GM12892 (cell line): ENCODE measurements at regions not wholly inside any gene's neighbourhood (a gene's known extent, or its start where the extent isn't known, plus 50 kb on each side); places are given as distances from the start of the nearest gene placed in this dataset.
"Not testable (repeated sequence)": the region's sequence is repeated elsewhere in the genome, so short reads cannot be mapped to it uniquely, and the experiment has no call there.

Experiments used
- DNase-seq: peaks from one replicate; pipeline ENCODE4 v3.0.0; 2011; ENCODE audit not compliant: insufficient read length
- FAIRE-seq: peaks from 2 replicates; lab custom pipeline; 2011; peaks lifted over from hg19 to GRCh38; lab: Jason Lieb, UNC
- POLR2A ChIP-seq: IDR thresholded peaks from 2 replicates; pipeline ENCODE4 v1.6.1; 2011; ENCODE audit warnings: low read depth, low read length, control low read depth
- POLR2AphosphoS5 ChIP-seq: IDR thresholded peaks from 2 replicates; pipeline ENCODE4 v1.6.1; 2011; ENCODE audit warnings: low read depth, low read length, control low read depth
- TAF1 ChIP-seq: IDR thresholded peaks from 2 replicates; pipeline ENCODE4 v1.6.1; 2011; ENCODE audit warnings: low read depth, mild to moderate bottlenecking, control low read depth, low read length, borderline replicate concordance

GRCh38 chrX:95945528-95945927 lies 739.1 kb upstream of the DIAPH2 start:
- TF ChIP-seq TAF1 = no peak
- no peak for TF ChIP-seq POLR2A
- no peak for TF ChIP-seq POLR2AphosphoS5
- DNase-seq = no peak
- FAIRE-seq = no peak

GRCh38 chrX:95949588-95949987 lies 735.1 kb upstream of the DIAPH2 start:
- no peak for DNase-seq
- no peak for TF ChIP-seq TAF1
- TF ChIP-seq POLR2A = no peak
- TF ChIP-seq POLR2AphosphoS5 = no peak
- FAIRE-seq = no peak

GRCh38 chrX:95950679-95951078 lies 734.0 kb upstream of the DIAPH2 start:
- DNase-seq (no peak), FAIRE-seq (no peak)
- no peak for TF ChIP-seq POLR2A
- TF ChIP-seq POLR2AphosphoS5 = no peak
- TF ChIP-seq TAF1 = no peak

GRCh38 chrX:95953564-95953963 lies 731.1 kb upstream of the DIAPH2 start:
- DNase-seq (no peak), FAIRE-seq (no peak)
- TF ChIP-seq POLR2AphosphoS5 = no peak
- TF ChIP-seq TAF1 = no peak

- DNase-seq (no peak), FAIRE-seq (no peak)
- TF ChIP-seq POLR2A = no peak
- TF ChIP-seq POLR2AphosphoS5 = no peak
- TF ChIP-seq TAF1 = no peak
Observed at GRCh38 chrX:95956745-95957144, 727.9 kb upstream of the DIAPH2 start.

GRCh38 chrX:95973456-95974095 lies 711.1 kb upstream of the DIAPH2 start:
- not testable (repeated sequence) for DNase-seq
- FAIRE-seq = peak; percentile 50

- TF ChIP-seq POLR2AphosphoS5 (no peak), POLR2A (no peak), TAF1 (no peak)
- DNase-seq = no peak
- FAIRE-seq = no peak
Observed at GRCh38 chrX:95974096-95974470, 710.6 kb upstream of the DIAPH2 start.

DNA sequence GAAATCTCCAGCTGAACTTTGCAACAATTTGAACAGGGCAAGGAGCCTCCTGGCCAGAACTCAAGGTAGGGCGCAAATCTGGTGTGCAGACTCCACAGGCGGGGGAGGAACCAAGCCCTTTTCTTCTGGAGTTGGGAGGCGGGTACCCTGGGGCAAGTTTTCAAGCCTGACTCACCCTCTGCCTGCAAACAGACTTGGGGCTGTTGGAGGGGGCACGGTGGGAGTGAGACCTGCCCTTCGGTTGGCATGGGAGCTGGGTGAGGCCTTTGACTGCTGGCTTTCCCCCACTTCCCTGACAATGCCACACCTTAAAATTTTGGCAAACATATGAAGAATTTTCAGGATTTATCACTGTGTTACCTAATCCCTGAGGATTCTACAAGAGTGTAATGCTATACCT lies 709.8 kb upstream of the DIAPH2 start:
- DNase-seq (no peak), FAIRE-seq (no peak)
- TF ChIP-seq POLR2AphosphoS5 (no peak), POLR2A (no peak), TAF1 (no peak)

- TF ChIP-seq TAF1 = no peak
- FAIRE-seq (no peak), DNase-seq (no peak)
Observed at GRCh38 chrX:95995583-95995982, 689.1 kb upstream of the DIAPH2 start.

DNA sequence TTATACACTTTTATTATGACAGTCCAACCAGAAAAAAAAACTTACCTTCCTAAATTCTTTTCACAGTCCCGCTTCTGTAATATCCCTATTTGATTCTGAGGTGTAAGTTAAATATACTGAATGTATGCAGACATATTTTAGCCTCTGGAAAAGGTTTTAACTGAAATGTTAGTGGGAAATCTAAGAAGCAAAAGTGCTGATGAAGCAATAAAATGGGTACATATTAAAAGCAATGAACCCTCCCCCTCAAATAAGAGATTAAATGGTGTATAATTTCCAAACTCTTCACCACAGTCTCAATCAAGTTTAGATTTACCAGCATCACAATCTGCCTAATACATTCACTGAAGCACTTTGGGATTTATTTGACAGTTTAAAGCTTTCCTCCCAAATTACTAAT lies 688.3 kb upstream of the DIAPH2 start:
- TF ChIP-seq POLR2A (no peak), POLR2AphosphoS5 (no peak), TAF1 (no peak)
- no peak for FAIRE-seq
- DNase-seq = no peak

DNA sequence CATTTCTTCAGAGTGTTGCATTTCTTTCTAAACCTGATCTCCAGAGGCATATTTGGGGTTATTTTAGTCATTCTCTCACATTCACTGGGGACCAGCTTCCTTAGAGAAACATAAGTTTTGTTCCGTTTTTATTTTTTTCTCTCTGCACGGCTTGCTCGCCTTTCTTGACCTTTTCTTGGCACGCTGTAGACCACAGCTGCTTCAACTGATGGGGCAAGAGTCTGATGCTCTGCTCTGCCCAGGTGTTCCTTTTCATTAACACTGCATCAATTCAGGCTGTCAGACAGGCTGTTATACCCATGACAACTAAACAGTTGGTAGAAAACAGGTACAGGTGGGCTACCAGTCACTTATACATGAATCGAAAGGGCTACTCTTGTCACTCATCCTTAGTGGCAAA lies 682.2 kb upstream of the DIAPH2 start:
- no peak for DNase-seq
- TF ChIP-seq POLR2A = no peak
- TF ChIP-seq TAF1 = no peak
- TF ChIP-seq POLR2AphosphoS5 = no peak
- FAIRE-seq = no peak

DNA sequence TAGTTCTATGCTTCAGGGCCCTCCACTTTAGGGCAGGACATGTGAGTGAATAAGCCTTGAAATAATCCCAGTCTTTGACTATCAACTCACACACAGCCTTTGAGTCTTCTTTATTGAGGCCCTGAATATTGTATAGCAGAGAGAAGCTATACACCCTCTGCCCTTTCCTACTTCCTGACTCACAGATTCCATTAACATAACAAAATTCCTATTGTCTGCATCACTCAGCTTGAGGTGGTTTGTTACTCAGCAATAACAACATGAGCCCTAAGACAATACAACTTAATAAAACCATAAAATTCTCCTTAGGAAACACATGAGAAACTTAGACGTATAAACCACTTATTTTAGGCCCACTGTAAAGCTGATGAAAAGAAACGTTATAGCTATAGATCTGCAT lies 680.3 kb upstream of the DIAPH2 start:
- DNase-seq = no peak
- no peak for FAIRE-seq
- TF ChIP-seq POLR2A (no peak), TAF1 (no peak), POLR2AphosphoS5 (no peak)

DNA sequence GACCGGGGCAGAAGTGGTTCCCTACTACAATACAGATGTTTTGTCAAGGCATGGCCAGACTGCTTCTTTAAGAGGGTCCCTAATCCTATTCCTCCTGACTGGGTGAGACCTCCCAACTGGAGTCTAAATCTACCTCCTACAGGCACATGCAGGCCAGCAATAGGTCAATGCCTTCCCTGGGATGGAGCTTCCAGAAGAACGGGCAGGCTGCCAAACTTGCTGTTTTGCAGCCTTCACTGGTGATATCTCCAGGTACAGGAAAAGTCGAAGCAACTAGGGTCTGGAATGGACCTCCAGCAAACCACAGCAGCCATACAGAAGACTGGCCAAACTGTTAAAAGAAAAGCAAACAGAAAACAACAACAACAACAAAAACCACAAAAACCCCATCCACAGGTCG lies 678.4 kb upstream of the DIAPH2 start:
- no peak for TF ChIP-seq POLR2AphosphoS5
- TF ChIP-seq POLR2A = no peak
- TF ChIP-seq TAF1 = no peak
- DNase-seq (no peak), FAIRE-seq (no peak)

- TF ChIP-seq POLR2AphosphoS5 (no peak), TAF1 (no peak)
- DNase-seq (no peak), FAIRE-seq (no peak)
Observed at GRCh38 chrX:96027407-96027806, 657.2 kb upstream of the DIAPH2 start.
